ENCODE measurements at regions not wholly inside any gene's neighbourhood (a gene's known extent, or its start where the extent isn't known, plus 50 kb on each side); places are given as distances from the start of the nearest gene placed in this dataset.
A peak's percentile ranks its signal among the peaks of the same experiment; 100 is the strongest.

GRCh38 chr11:95702526-95702925, 87.1 kb downstream of the FAM76B start:
- H4K20me1 ChIP-seq (ENCODE audit: low read length), result no peaks in the 10 kb centered on the region

GRCh38 chr11:95700471-95700817, 89.1 kb downstream of the FAM76B start:
- no TSS peak for BruUV-seq (replicated peaks)
- Histone ChIP-seq H3K4me2 (ENCODE audit: low read length) (no peak overlapping the region), H3K4me3 (ENCODE audit: low read length) (no peak overlapping the region), H3K9me2 (replicated peaks; ENCODE audit: low read length) (no peaks in the 10 kb centered on the region), H3K27ac (ENCODE audit: low read length) (no peak overlapping the region), H3F3A (ENCODE audit: low read length, unreplicated experiment) (no peaks in the 10 kb centered on the region), H3K4me1 (ENCODE audit: insufficient read depth, low read length) (no peaks in the 10 kb centered on the region), H4K20me1 (ENCODE audit: low read length) (no peaks in the 10 kb centered on the region), H3K36me3 (ENCODE audit: low read depth, low read length) (no peaks in the 10 kb centered on the region), H2AFZ (ENCODE audit: low read length) (no peak overlapping the region), H3K79me2 (ENCODE audit: low read length) (no peaks in the 10 kb centered on the region), H3K9ac (ENCODE audit: low read length) (no peak overlapping the region), H3K9me3 (ENCODE audit: low read length) (no peaks in the 10 kb centered on the region), H3K27me3 (ENCODE audit: low read length) (peaks cover 35% of the 10 kb centered on the region)
- intact Hi-C loops (cut with micrococcal nuclease), result no loop called here
- ATAC-seq (no peak), DNase-seq (no peak)
- ChIA-PET POLR2A (ENCODE audit: unreplicated experiment) (no interaction called here), CTCF (no interaction called here)
- TF ChIP-seq EZH2phosphoT487 (IDR thresholded peaks at IDR 0.05; ENCODE audit: borderline replicate concordance, low read length), result no peak

More at GRCh38 chr11:95702526-95702925, 87.1 kb downstream of the FAM76B start:
- H3K36me3 ChIP-seq (ENCODE audit: low read depth, low read length), result no peaks in the 10 kb centered on the region
- H3K9me2 ChIP-seq (replicated peaks; ENCODE audit: low read length), result no peaks in the 10 kb centered on the region
- no peak overlapping the region for H3K4me3 ChIP-seq (ENCODE audit: low read length)
- TF ChIP-seq EZH2phosphoT487 (IDR thresholded peaks at IDR 0.05; ENCODE audit: borderline replicate concordance, low read length) (no peak), EZH2 (IDR thresholded peaks at IDR 0.05; ENCODE audit: low read length, unreplicated experiment) (no peak), CTCF (conservative IDR thresholded peaks at IDR 0.05; ENCODE audit: low read depth, low read length) (no peak)
- no peak overlapping the region for H2AFZ ChIP-seq (ENCODE audit: low read length)
- CTCF ChIA-PET, result no interaction called here
- peaks cover 50% of the 10 kb centered on the region for H3K27me3 ChIP-seq (ENCODE audit: low read length)
- H3K4me2 ChIP-seq (ENCODE audit: low read length), result no peak overlapping the region
- no TSS peak for BruUV-seq (replicated peaks)
- H3K79me2 ChIP-seq (ENCODE audit: low read length), result no peaks in the 10 kb centered on the region
- H3K4me1 ChIP-seq (ENCODE audit: insufficient read depth, low read length), result no peaks in the 10 kb centered on the region
- intact Hi-C loops (cut with micrococcal nuclease), result loop anchor here (2.0 kb wide), 1 partner anchor 634 kb away; no protein-coding TSS in a partner anchor
- H3K27ac ChIP-seq (ENCODE audit: low read length), result no peak overlapping the region
- H3K9ac ChIP-seq (ENCODE audit: low read length), result no peak overlapping the region
- DNase-seq (peak; percentile 62), ATAC-seq (peak; percentile 62)
- H3F3A ChIP-seq (ENCODE audit: low read length, unreplicated experiment), result no peaks in the 10 kb centered on the region
- no peaks in the 10 kb centered on the region for H3K9me3 ChIP-seq (ENCODE audit: low read length)
- POLR2A ChIA-PET (ENCODE audit: unreplicated experiment), result no interaction called here

GRCh38 chr11:95699631-95700470, 89.7 kb downstream of the FAM76B start:
- H2AFZ ChIP-seq (ENCODE audit: low read length), result no peak overlapping the region
- CTCF ChIA-PET, result no interaction called here

More at GRCh38 chr11:95699631-95700470, 89.7 kb downstream of the FAM76B start:
- no peaks in the 10 kb centered on the region for H3K4me1 ChIP-seq (ENCODE audit: insufficient read depth, low read length)
- no peak overlapping the region for H3K4me2 ChIP-seq (ENCODE audit: low read length)
- DNase-seq (no peak), ATAC-seq (no peak)
- no peaks in the 10 kb centered on the region for H3K79me2 ChIP-seq (ENCODE audit: low read length)
- H3K27me3 ChIP-seq (ENCODE audit: low read length), result peaks cover 29% of the 10 kb centered on the region
- H3K36me3 ChIP-seq (ENCODE audit: low read depth, low read length), result no peaks in the 10 kb centered on the region
- no peaks in the 10 kb centered on the region for H3K9me3 ChIP-seq (ENCODE audit: low read length)
- H3K27ac ChIP-seq (ENCODE audit: low read length), result no peak overlapping the region
- H3K4me3 ChIP-seq (ENCODE audit: low read length), result no peak overlapping the region
- no peaks in the 10 kb centered on the region for H4K20me1 ChIP-seq (ENCODE audit: low read length)
- H3F3A ChIP-seq (ENCODE audit: low read length, unreplicated experiment), result no peaks in the 10 kb centered on the region
- BruUV-seq (replicated peaks), result no TSS peak
- no peak for TF ChIP-seq EZH2 (IDR thresholded peaks at IDR 0.05; ENCODE audit: low read length, unreplicated experiment)
- TF ChIP-seq EZH2phosphoT487 (IDR thresholded peaks at IDR 0.05; ENCODE audit: borderline replicate concordance, low read length), result no peak
- no peak for TF ChIP-seq CTCF (conservative IDR thresholded peaks at IDR 0.05; ENCODE audit: low read depth, low read length)
- H3K9ac ChIP-seq (ENCODE audit: low read length), result no peak overlapping the region
- H3K9me2 ChIP-seq (replicated peaks; ENCODE audit: low read length), result no peaks in the 10 kb centered on the region
- intact Hi-C loops (cut with micrococcal nuclease), result no loop called here
- POLR2A ChIA-PET (ENCODE audit: unreplicated experiment), result no interaction called here
